ENCODE measurements at regions not wholly inside any gene's neighbourhood (a gene's known extent, or its start where the extent isn't known, plus 50 kb on each side); places are given as distances from the start of the nearest gene placed in this dataset.

DNA sequence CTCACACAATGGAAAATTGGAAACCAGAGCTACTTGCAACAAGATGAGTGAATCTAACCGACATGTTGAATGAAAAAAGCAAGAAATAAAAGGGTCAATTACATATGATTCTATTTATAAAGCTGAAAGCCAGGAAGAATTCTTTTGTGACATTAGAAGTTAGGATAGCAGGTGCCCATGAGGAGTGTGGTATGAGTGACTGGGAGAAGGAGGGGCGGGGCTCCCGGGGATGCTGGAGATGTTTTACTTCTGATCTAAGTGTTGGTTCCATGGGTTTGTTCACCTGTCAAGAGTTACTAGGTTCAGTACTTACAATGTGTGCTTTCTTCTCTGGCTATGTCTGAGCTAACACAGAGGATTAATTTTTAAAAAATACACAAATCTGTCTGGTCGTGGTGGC is 60.8 kb downstream of the NSMCE3 start:
- ChIA-PET CTCF (interaction anchor here (0.8 to 1.3 kb wide), 2 partner anchors 49 to 50 kb away, joined by 3 to 5 read pairs; no protein-coding TSS in a partner anchor), POLR2A (no interaction called here)
- ATAC-seq, result no peak
- Mint-ChIP-seq H3K36me3 (no peaks in the 10 kb centered on the region), H3K4me3 (no peak overlapping the region), H3K4me1 (peaks cover 4% of the 10 kb centered on the region), H3K9me3 (no peaks in the 10 kb centered on the region), H3K27me3 (ENCODE audit: low read depth) (no peaks in the 10 kb centered on the region; the same call in 1 of the 2 replicates), H3K27ac (no peak overlapping the region)
- TF ChIP-seq, protein P1, sequence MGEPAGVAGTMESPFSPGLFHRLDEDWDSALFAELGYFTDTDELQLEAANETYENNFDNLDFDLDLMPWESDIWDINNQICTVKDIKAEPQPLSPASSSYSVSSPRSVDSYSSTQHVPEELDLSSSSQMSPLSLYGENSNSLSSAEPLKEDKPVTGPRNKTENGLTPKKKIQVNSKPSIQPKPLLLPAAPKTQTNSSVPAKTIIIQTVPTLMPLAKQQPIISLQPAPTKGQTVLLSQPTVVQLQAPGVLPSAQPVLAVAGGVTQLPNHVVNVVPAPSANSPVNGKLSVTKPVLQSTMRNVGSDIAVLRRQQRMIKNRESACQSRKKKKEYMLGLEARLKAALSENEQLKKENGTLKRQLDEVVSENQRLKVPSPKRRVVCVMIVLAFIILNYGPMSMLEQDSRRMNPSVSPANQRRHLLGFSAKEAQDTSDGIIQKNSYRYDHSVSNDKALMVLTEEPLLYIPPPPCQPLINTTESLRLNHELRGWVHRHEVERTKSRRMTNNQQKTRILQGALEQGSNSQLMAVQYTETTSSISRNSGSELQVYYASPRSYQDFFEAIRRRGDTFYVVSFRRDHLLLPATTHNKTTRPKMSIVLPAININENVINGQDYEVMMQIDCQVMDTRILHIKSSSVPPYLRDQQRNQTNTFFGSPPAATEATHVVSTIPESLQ (CRISPR knock-in tag; IDR thresholded peaks at IDR 0.05), result no peak
- TF ChIP-seq JAZF1 (CRISPR knock-in tag; IDR thresholded peaks at IDR 0.05), result no peak
- TF ChIP-seq, protein P2, sequence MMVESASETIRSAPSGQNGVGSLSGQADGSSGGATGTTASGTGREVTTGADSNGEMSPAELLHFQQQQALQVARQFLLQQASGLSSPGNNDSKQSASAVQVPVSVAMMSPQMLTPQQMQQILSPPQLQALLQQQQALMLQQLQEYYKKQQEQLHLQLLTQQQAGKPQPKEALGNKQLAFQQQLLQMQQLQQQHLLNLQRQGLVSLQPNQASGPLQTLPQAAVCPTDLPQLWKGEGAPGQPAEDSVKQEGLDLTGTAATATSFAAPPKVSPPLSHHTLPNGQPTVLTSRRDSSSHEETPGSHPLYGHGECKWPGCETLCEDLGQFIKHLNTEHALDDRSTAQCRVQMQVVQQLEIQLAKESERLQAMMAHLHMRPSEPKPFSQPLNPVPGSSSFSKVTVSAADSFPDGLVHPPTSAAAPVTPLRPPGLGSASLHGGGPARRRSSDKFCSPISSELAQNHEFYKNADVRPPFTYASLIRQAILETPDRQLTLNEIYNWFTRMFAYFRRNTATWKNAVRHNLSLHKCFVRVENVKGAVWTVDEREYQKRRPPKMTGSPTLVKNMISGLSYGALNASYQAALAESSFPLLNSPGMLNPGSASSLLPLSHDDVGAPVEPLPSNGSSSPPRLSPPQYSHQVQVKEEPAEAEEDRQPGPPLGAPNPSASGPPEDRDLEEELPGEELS (CRISPR knock-in tag; IDR thresholded peaks at IDR 0.05), result no peak
- no peak for TF ChIP-seq ZNF671 (CRISPR knock-in tag; IDR thresholded peaks at IDR 0.05)
- no peak for TF ChIP-seq JUN (CRISPR knock-in tag; IDR thresholded peaks at IDR 0.05)
- TF ChIP-seq ZNF232 (CRISPR knock-in tag; IDR thresholded peaks at IDR 0.05), result no peak
- TF ChIP-seq, protein P3, sequence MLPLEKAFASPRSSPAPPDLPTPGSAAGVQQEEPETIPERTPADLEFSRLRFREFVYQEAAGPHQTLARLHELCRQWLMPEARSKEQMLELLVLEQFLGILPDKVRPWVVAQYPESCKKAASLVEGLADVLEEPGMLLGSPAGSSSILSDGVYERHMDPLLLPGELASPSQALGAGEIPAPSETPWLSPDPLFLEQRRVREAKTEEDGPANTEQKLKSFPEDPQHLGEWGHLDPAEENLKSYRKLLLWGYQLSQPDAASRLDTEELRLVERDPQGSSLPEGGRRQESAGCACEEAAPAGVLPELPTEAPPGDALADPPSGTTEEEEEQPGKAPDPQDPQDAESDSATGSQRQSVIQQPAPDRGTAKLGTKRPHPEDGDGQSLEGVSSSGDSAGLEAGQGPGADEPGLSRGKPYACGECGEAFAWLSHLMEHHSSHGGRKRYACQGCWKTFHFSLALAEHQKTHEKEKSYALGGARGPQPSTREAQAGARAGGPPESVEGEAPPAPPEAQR (CRISPR knock-in tag; IDR thresholded peaks at IDR 0.05), result no peak
- TF ChIP-seq HMGA2 (CRISPR knock-in tag; IDR thresholded peaks at IDR 0.05), result no peak
- TF ChIP-seq SOX15 (CRISPR knock-in tag; IDR thresholded peaks at IDR 0.05), result no peak
- TF ChIP-seq GRHL2 (CRISPR knock-in tag; IDR thresholded peaks at IDR 0.05; ENCODE audit: insufficient replicate concordance, severe bottlenecking), result no peak
- TF ChIP-seq ZNF396 (CRISPR knock-in tag; IDR thresholded peaks at IDR 0.05; ENCODE audit: borderline replicate concordance), result no peak
- no peak for TF ChIP-seq ETV6 (CRISPR knock-in tag; IDR thresholded peaks at IDR 0.05)
- no peak for TF ChIP-seq ZNF317 (CRISPR knock-in tag; IDR thresholded peaks at IDR 0.05; ENCODE audit: borderline replicate concordance, low read depth)
- TF ChIP-seq, protein P4, sequence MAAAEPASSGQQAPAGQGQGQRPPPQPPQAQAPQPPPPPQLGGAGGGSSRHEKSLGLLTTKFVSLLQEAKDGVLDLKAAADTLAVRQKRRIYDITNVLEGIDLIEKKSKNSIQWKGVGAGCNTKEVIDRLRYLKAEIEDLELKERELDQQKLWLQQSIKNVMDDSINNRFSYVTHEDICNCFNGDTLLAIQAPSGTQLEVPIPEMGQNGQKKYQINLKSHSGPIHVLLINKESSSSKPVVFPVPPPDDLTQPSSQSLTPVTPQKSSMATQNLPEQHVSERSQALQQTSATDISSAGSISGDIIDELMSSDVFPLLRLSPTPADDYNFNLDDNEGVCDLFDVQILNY (CRISPR knock-in tag; IDR thresholded peaks at IDR 0.05), result no peak
- TF ChIP-seq CBFB (CRISPR knock-in tag; IDR thresholded peaks at IDR 0.05; ENCODE audit: low read depth), result no peak
- TF ChIP-seq GABPB1 (CRISPR knock-in tag; IDR thresholded peaks at IDR 0.05), result no peak
- TF ChIP-seq, protein P5, sequence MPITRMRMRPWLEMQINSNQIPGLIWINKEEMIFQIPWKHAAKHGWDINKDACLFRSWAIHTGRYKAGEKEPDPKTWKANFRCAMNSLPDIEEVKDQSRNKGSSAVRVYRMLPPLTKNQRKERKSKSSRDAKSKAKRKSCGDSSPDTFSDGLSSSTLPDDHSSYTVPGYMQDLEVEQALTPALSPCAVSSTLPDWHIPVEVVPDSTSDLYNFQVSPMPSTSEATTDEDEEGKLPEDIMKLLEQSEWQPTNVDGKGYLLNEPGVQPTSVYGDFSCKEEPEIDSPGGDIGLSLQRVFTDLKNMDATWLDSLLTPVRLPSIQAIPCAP (CRISPR knock-in tag; IDR thresholded peaks at IDR 0.05), result no peak
- DNase-seq (ENCODE audit: low spot score), result no peak

DNA sequence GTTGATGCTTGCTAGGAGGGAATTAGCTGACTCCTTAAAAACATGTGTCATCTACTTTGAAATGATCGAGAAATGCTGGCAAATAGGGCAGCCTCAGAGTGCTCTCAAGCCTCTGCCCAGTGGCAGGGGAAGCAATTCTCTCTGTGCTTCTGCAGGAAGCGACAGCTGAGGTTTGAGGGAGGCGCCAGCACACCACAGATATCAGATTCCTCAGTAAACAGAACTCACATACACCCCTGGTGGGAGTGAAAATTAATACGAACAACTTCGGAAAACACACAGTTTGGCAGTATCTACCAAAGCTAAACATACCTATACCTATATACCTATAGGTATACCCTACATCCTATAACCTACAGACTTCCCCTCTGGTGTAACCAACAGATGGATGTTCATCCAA is 61.3 kb downstream of the NSMCE3 start:
- no peaks in the 10 kb centered on the region for H3K36me3 Mint-ChIP-seq
- no peaks in the 10 kb centered on the region; the same call in 1 of the 2 replicates for H3K27me3 Mint-ChIP-seq (ENCODE audit: low read depth)
- ChIA-PET CTCF (interaction anchor here (0.8 to 1.3 kb wide), 3 partner anchors 49 to 69 kb away, joined by 3 to 5 read pairs (median 3); no protein-coding TSS in a partner anchor), POLR2A (no interaction called here)
- no peak overlapping the region for H3K4me3 Mint-ChIP-seq
- DNase-seq (ENCODE audit: low spot score) (no peak), ATAC-seq (peak; percentile 60)
- H3K4me1 Mint-ChIP-seq, result peaks cover 4% of the 10 kb centered on the region
- no peak overlapping the region; the same call in 1 of the 2 replicates for H3K27ac Mint-ChIP-seq
- H3K9me3 Mint-ChIP-seq, result no peaks in the 10 kb centered on the region
- TF ChIP-seq NFATC4 (CRISPR knock-in tag; IDR thresholded peaks at IDR 0.05) (no peak), HMGA2 (CRISPR knock-in tag; IDR thresholded peaks at IDR 0.05) (no peak), ZNF317 (CRISPR knock-in tag; IDR thresholded peaks at IDR 0.05; ENCODE audit: borderline replicate concordance, low read depth) (no peak), GABPB1 (CRISPR knock-in tag; IDR thresholded peaks at IDR 0.05) (no peak), MYBL2 (CRISPR knock-in tag; IDR thresholded peaks at IDR 0.05) (no peak), TP53 (CRISPR knock-in tag; IDR thresholded peaks at IDR 0.05) (no peak), JAZF1 (CRISPR knock-in tag; IDR thresholded peaks at IDR 0.05) (no peak), SMAD4 (CRISPR knock-in tag; IDR thresholded peaks at IDR 0.05) (no peak), NR3C1 (CRISPR knock-in tag; conservative IDR thresholded peaks at IDR 0.05; ENCODE audit: low read depth) (no peak), ATF1 (CRISPR knock-in tag; IDR thresholded peaks at IDR 0.05) (no peak), NFE2L1 (CRISPR knock-in tag; IDR thresholded peaks at IDR 0.05) (no peak), OVOL2 (CRISPR knock-in tag; IDR thresholded peaks at IDR 0.05; ENCODE audit: borderline replicate concordance) (no peak)
- TF ChIP-seq, protein P6, sequence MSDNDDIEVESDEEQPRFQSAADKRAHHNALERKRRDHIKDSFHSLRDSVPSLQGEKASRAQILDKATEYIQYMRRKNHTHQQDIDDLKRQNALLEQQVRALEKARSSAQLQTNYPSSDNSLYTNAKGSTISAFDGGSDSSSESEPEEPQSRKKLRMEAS (CRISPR knock-in tag; IDR thresholded peaks at IDR 0.05), result no peak
- TF ChIP-seq, protein P7, sequence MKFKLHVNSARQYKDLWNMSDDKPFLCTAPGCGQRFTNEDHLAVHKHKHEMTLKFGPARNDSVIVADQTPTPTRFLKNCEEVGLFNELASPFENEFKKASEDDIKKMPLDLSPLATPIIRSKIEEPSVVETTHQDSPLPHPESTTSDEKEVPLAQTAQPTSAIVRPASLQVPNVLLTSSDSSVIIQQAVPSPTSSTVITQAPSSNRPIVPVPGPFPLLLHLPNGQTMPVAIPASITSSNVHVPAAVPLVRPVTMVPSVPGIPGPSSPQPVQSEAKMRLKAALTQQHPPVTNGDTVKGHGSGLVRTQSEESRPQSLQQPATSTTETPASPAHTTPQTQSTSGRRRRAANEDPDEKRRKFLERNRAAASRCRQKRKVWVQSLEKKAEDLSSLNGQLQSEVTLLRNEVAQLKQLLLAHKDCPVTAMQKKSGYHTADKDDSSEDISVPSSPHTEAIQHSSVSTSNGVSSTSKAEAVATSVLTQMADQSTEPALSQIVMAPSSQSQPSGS (CRISPR knock-in tag; IDR thresholded peaks at IDR 0.05; ENCODE audit: borderline replicate concordance, low read depth), result no peak
- TF ChIP-seq, protein P8, sequence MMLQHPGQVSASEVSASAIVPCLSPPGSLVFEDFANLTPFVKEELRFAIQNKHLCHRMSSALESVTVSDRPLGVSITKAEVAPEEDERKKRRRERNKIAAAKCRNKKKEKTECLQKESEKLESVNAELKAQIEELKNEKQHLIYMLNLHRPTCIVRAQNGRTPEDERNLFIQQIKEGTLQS (CRISPR knock-in tag; conservative IDR thresholded peaks at IDR 0.05), result no peak
